Endothelial cell of umbilical vein (primary cell): ENCODE measurements at regions not wholly inside any gene's neighbourhood (a gene's known extent, or its start where the extent isn't known, plus 50 kb on each side); places are given as distances from the start of the nearest gene placed in this dataset.
A peak's percentile ranks its signal among the peaks of the same experiment; 100 is the strongest.

Experiments used
- BruUV-seq: library from RNA; stranded (reverse); fragments of 400-500 nt; replicated peaks from 2 replicates; lab custom pipeline; 2021; lab: Mats Ljungman, UMichigan
- CTCF ChIA-PET: fragments of 300-600, 350-600 bp; sonication (Branson Sonifier 250); formaldehyde crosslinking; loops from one replicate; lab custom pipeline; 2021; ENCODE audit warnings: antibody characterized with exemption, inconsistent platforms; lab: Charles Lee
- POLR2A ChIA-PET: fragments of 300-600, 350-600 bp; sonication (Branson Sonifier 250); formaldehyde crosslinking; loops from one replicate; lab custom pipeline; 2021; ENCODE audit warnings: antibody characterized with exemption, inconsistent platforms; lab: Charles Lee
- DNase-seq: peaks from one replicate; pipeline ENCODE4 v3.0.0-alpha.2; 2011; ENCODE audit warnings: low read depth, low spot score
- FAIRE-seq: peaks from 2 replicates; lab custom pipeline; 2011; peaks lifted over from hg19 to GRCh38; lab: Jason Lieb, UNC
- H2AFZ ChIP-seq: 2 replicates; pipeline ENCODE4 v1.6.0; 2012; ENCODE audit warnings: low read depth, low read length, control low read depth, inconsistent platforms
- H3K27ac ChIP-seq: 2 replicates; pipeline ENCODE4 v1.5.1; 2011; ENCODE audit warnings: low read depth, mild to moderate bottlenecking, control low read depth, low read length, moderate library complexity; ENCODE audit not compliant: insufficient read depth
- H3K27me3 ChIP-seq, 2 experiments: 2 replicates each; pipeline versions ENCODE4 v1.6.0 to v1.6.1; 2011; ENCODE audit warnings: low read length in 2 of 2, mixed read lengths in 1 of 2; ENCODE audit not compliant: control insufficient read depth in 2 of 2, insufficient read depth in 2 of 2
- H3K36me3 ChIP-seq, 2 experiments: 2 replicates in 1 of 2; 3 replicates in 1 of 2; pipeline ENCODE4 v1.5.1; 2011; ENCODE audit warnings: low read length in 2 of 2, mild to moderate bottlenecking in 1 of 2, moderate library complexity in 1 of 2; ENCODE audit not compliant: control insufficient read depth in 2 of 2, insufficient read depth in 2 of 2; ENCODE audit errors: extremely low read depth in 1 of 2
- H3K4me1 ChIP-seq: 3 replicates; pipeline ENCODE4 v1.5.1; 2011; ENCODE audit warnings: mild to moderate bottlenecking, low read length; ENCODE audit not compliant: control insufficient read depth, insufficient read depth; ENCODE audit errors: extremely low read depth
- H3K4me2 ChIP-seq: 2 replicates; pipeline ENCODE4 v1.6.1; 2011; ENCODE audit warnings: low read length, control low read depth, mixed read lengths; ENCODE audit not compliant: insufficient read depth
- H3K4me3 ChIP-seq, 3 experiments: fragments of 200-600 bp in 1 of 3; sonication (generic), shearing (Covaris generic) in 1 of 3; replicated peaks in 1 of 3; 2 replicates each; pipeline ENCODE4 v1.5.1; 2011 to 2016; ENCODE audit warnings: control low read depth in 3 of 3, low read length in 3 of 3, mild to moderate bottlenecking in 2 of 3, inconsistent platforms in 1 of 3, low read depth in 1 of 3, moderate library complexity in 1 of 3; ENCODE audit not compliant: insufficient read depth in 1 of 3
- H3K79me2 ChIP-seq: 2 replicates; pipeline ENCODE4 v1.6.0; 2012; ENCODE audit warnings: low read length, inconsistent platforms; ENCODE audit not compliant: control insufficient read depth, insufficient read depth
- H3K9ac ChIP-seq: replicated peaks from 2 replicates; pipeline ENCODE3; 2011; ENCODE audit warnings: low read length, control low read depth; ENCODE audit not compliant: insufficient read depth; ENCODE audit errors: extremely low read depth
- H3K9me1 ChIP-seq: replicated peaks from 3 replicates; pipeline ENCODE4 v1.6.0; 2011; ENCODE audit warnings: mild to moderate bottlenecking, low read length; ENCODE audit not compliant: control insufficient read depth, insufficient read depth; ENCODE audit errors: extremely low read depth
- H3K9me3 ChIP-seq: replicated peaks from 2 replicates; pipeline ENCODE4 v1.5.1; 2012; ENCODE audit warnings: low read length, inconsistent platforms; ENCODE audit not compliant: control insufficient read depth, insufficient read depth
- H4K20me1 ChIP-seq: replicated peaks from 2 replicates; pipeline ENCODE3; 2011; ENCODE audit warnings: mild to moderate bottlenecking, low read length; ENCODE audit not compliant: control insufficient read depth, insufficient read depth; ENCODE audit errors: extremely low read depth
- CTCF ChIP-seq, 2 donors: IDR thresholded peaks; 1 replicate in 1 of 2; 2 replicates in 1 of 2; pipeline ENCODE4 v1.5.1; 2011; ENCODE audit warnings: low read length in 2 of 2, mild to moderate bottlenecking in 2 of 2, moderate library complexity in 2 of 2, control low read depth in 1 of 2, inconsistent platforms in 1 of 2, low read depth in 1 of 2; ENCODE audit not compliant: insufficient read depth in 1 of 2; ENCODE audit errors: extremely low read depth in 1 of 2
- EZH2 ChIP-seq: IDR thresholded peaks from 2 replicates; pipeline ENCODE4 v1.6.1; 2012; ENCODE audit warnings: borderline replicate concordance, low read depth, mild to moderate bottlenecking, moderate library complexity, low read length, inconsistent platforms; ENCODE audit not compliant: severe bottlenecking
- FOS ChIP-seq: IDR thresholded peaks from 2 replicates; pipeline ENCODE4 v1.6.1; 2011; ENCODE audit warnings: mild to moderate bottlenecking, low read length, moderate library complexity, borderline replicate concordance; ENCODE audit not compliant: insufficient read depth
- GATA2 ChIP-seq: IDR thresholded peaks from 2 replicates; pipeline ENCODE4 v1.7.0; 2011; ENCODE audit warnings: low read depth, mild to moderate bottlenecking, moderate library complexity, mixed read lengths, low read length; ENCODE audit not compliant: insufficient read length, insufficient read depth
- JUN ChIP-seq: IDR thresholded peaks from 2 replicates; pipeline ENCODE4 v1.6.1; 2011; ENCODE audit warnings: borderline replicate concordance, low read depth; ENCODE audit not compliant: insufficient read length, insufficient read depth
- MAX ChIP-seq: IDR thresholded peaks from 2 replicates; pipeline ENCODE4 v1.6.1; 2011; ENCODE audit not compliant: insufficient read depth, insufficient read length
- MYC ChIP-seq: IDR thresholded peaks from one replicate; pipeline ENCODE4 v1.6.1; 2011; ENCODE audit warnings: mild to moderate bottlenecking, low read depth, low read length
- POLR2A ChIP-seq: IDR thresholded peaks from 2 replicates; pipeline ENCODE4 v1.6.1; 2012; ENCODE audit warnings: low read depth, mild to moderate bottlenecking, control low read depth, low read length
- POLR2AphosphoS5 ChIP-seq: IDR thresholded peaks from 2 replicates; pipeline ENCODE4 v1.6.1; 2012; ENCODE audit warnings: low read depth, mild to moderate bottlenecking, control low read depth, low read length, moderate library complexity; ENCODE audit not compliant: insufficient read depth
- dilution Hi-C: fragments of 300-500 bp; cut with MboI; formaldehyde crosslinking; loops from one replicate; pipeline ENCODE4 v1.15.0; 2019; ENCODE audit warnings: low sequenced_read_pairs; ENCODE audit not compliant: extremely low pct_ligation_motif_present
- intact Hi-C: fragments of 100-400 bp; cut with micrococcal nuclease; formaldehyde crosslinking; loops from one replicate; pipeline ENCODE4 v1.10.0; 2022

- H3K9ac ChIP-seq = no peak overlapping the region
- no peak for DNase-seq
- CTCF ChIA-PET = interaction anchor here (1.2 to 8.7 kb wide), 6 partner anchors 13 to 1211 kb away, joined by 3 to 466 read pairs (median 8); partner anchors contain the start of gene BCL6
- intact Hi-C loops (loop anchor here (2.0 to 5.0 kb wide), 10 partner anchors 183 to 797 kb away; no protein-coding TSS in a partner anchor), dilution Hi-C loops (loop anchor here (5.0 kb wide), 1 partner anchor 1208 kb away; no protein-coding TSS in a partner anchor)
- BruUV-seq = no TSS peak
- POLR2A ChIA-PET = interaction anchor here (1.0 kb wide), 2 partner anchors 13 to 1205 kb away, joined by 3 to 4 read pairs; partner anchors contain the start of gene BCL6
- TF ChIP-seq POLR2AphosphoS5 = no peak
- no peak for TF ChIP-seq GATA2
- no peak for TF ChIP-seq FOS
- TF ChIP-seq EZH2 = no peak
- no peak for TF ChIP-seq MYC
- no peak for TF ChIP-seq MAX
- no peak for TF ChIP-seq CTCF (IDR thresholded peaks at IDR 0.05; ENCODE audit: extremely low read depth in 1 of 2, insufficient read depth in 1 of 2, low read depth in 1 of 2, low read length in 2 of 2)
- no peak for TF ChIP-seq POLR2A
- TF ChIP-seq JUN = no peak
- no peaks in the 10 kb centered on the region for H3K27me3 ChIP-seq
- H3K9me3 ChIP-seq = no peaks in the 10 kb centered on the region
- peak overlapping the region; percentile 92 for H3K27ac ChIP-seq
- H3K36me3 ChIP-seq = no peaks in the 10 kb centered on the region
- H3K79me2 ChIP-seq = no peaks in the 10 kb centered on the region
- FAIRE-seq = no peak
- H3K4me3 ChIP-seq = no peak overlapping the region
- no peak overlapping the region for H2AFZ ChIP-seq
- H4K20me1 ChIP-seq = no peaks in the 10 kb centered on the region
- H3K4me2 ChIP-seq = no peak overlapping the region
- no peaks in the 10 kb centered on the region for H3K9me1 ChIP-seq
- H3K4me1 ChIP-seq = peaks cover 45% of the 10 kb centered on the region
Observed at GRCh38 chr3:188949996-188950395, 221.8 kb upstream of the TPRG1 start.
